OCI-LY3 (cell line): ENCODE measurements at regions not wholly inside any gene's neighbourhood (a gene's known extent, or its start where the extent isn't known, plus 50 kb on each side); places are given as distances from the start of the nearest gene placed in this dataset.

Source experiments
- H2AFZ ChIP-seq: fragments of 200-600, 300-600 bp; shearing (Covaris generic); 2 replicates; pipeline ENCODE4 v1.6.0; 2014; ENCODE audit warnings: antibody characterized with exemption, low read depth, low read length
- H3K27ac ChIP-seq: fragments of 200-600, 300-600 bp; sonication (generic); 2 replicates; pipeline ENCODE4 v1.5.1; 2014; ENCODE audit warnings: mild to moderate bottlenecking, low read length, moderate library complexity, mixed read lengths
- H3K27me3 ChIP-seq: fragments of 200-600, 300-600 bp; sonication (generic); 2 replicates; pipeline ENCODE4 v1.6.1; 2014; ENCODE audit warnings: low read depth, low read length, mixed read lengths
- H3K36me3 ChIP-seq: fragments of 200-600, 300-600 bp; sonication (generic); replicated peaks from 2 replicates; pipeline ENCODE3; 2014; ENCODE audit warnings: low read depth, low read length, mixed read lengths
- H3K4me1 ChIP-seq: fragments of 300-600, 200-600 bp; sonication (generic); 2 replicates; pipeline ENCODE4 v1.6.1; 2014; ENCODE audit warnings: low read length, mixed read lengths
- H3K4me2 ChIP-seq: fragments of 200-600, 300-600 bp; sonication (generic); 2 replicates; pipeline ENCODE4 v1.6.1; 2014; ENCODE audit warnings: low read length, mixed read lengths
- H3K4me3 ChIP-seq: fragments of 300-600, 200-600 bp; sonication (generic); 2 replicates; pipeline ENCODE4 v1.5.1; 2014; ENCODE audit warnings: antibody characterized with exemption, mild to moderate bottlenecking, low read length, moderate library complexity
- H3K79me2 ChIP-seq: fragments of 300-600, 200-600 bp; shearing (Covaris generic); 2 replicates; pipeline ENCODE4 v1.6.1; 2014; ENCODE audit warnings: mild to moderate bottlenecking, low read length, mixed read lengths
- H3K9ac ChIP-seq: fragments of 300-600, 200-600 bp; shearing (Covaris generic); 2 replicates; pipeline ENCODE4 v1.6.0; 2014; ENCODE audit warnings: mild to moderate bottlenecking, low read length, moderate library complexity
- H3K9me3 ChIP-seq: fragments of 200-600, 300-600 bp; shearing (Covaris generic); 2 replicates; pipeline ENCODE4 v1.6.1; 2014; ENCODE audit warnings: low read length, mixed read lengths; ENCODE audit not compliant: insufficient read depth
- H4K20me1 ChIP-seq: fragments of 200-600, 300-600 bp; sonication (generic); 2 replicates; pipeline ENCODE4 v1.6.1; 2016; ENCODE audit warnings: low read length, mixed read lengths; ENCODE audit not compliant: insufficient read depth
- CTCF ChIP-seq: fragments of 200-600, 300-600 bp; sonication (generic); IDR thresholded peaks from 2 replicates; pipeline ENCODE4 v1.5.1; 2014; ENCODE audit warnings: antibody characterized with exemption, low read length, low read depth
- EZH2phosphoT487 ChIP-seq: fragments of 200-600 bp; shearing (Covaris generic); IDR thresholded peaks from 2 replicates; pipeline ENCODE4 v1.6.1; 2018; ENCODE audit warnings: antibody characterized with exemption, mixed run types, low read depth

- Histone ChIP-seq H3K9me3 (no peaks in the 10 kb centered on the region), H3K4me1 (peaks cover 61% of the 10 kb centered on the region), H2AFZ (no peak overlapping the region), H3K9ac (peak overlapping the region; percentile 55; the same call in 1 of the 2 replicates), H3K4me3 (peak overlapping the region; percentile 40), H3K27me3 (no peaks in the 10 kb centered on the region), H4K20me1 (no peaks in the 10 kb centered on the region), H3K27ac (peak overlapping the region; percentile 82), H3K79me2 (no peaks in the 10 kb centered on the region), H3K4me2 (peak overlapping the region; percentile 58), H3K36me3 (no peaks in the 10 kb centered on the region)
- TF ChIP-seq CTCF (no peak), EZH2phosphoT487 (no peak)
These were observed 166.3 kb downstream of the MREG start for GRCh38 chr2:215847056-215847455.

- H3K36me3 ChIP-seq: no peaks in the 10 kb centered on the region
- H2AFZ ChIP-seq: no peak overlapping the region
- peak overlapping the region; percentile 55; the same call in 1 of the 2 replicates for H3K9ac ChIP-seq
- H3K4me2 ChIP-seq: peak overlapping the region; percentile 58
- H3K27ac ChIP-seq: peak overlapping the region; percentile 82
- no peak for TF ChIP-seq EZH2phosphoT487
- H3K4me3 ChIP-seq: peak overlapping the region; percentile 40
- no peaks in the 10 kb centered on the region for H3K27me3 ChIP-seq
- no peaks in the 10 kb centered on the region for H3K79me2 ChIP-seq
- H3K9me3 ChIP-seq: no peaks in the 10 kb centered on the region
- H3K4me1 ChIP-seq: peaks cover 70% of the 10 kb centered on the region
- no peaks in the 10 kb centered on the region for H4K20me1 ChIP-seq
These were observed 167.3 kb downstream of the MREG start for GRCh38 chr2:215845839-215846586.

- Histone ChIP-seq H4K20me1 (no peaks in the 10 kb centered on the region), H3K9me3 (no peaks in the 10 kb centered on the region), H3K36me3 (no peaks in the 10 kb centered on the region), H3K4me3 (no peak overlapping the region), H3K27ac (no peak overlapping the region), H3K4me2 (no peak overlapping the region), H3K9ac (no peak overlapping the region), H3K4me1 (peaks cover 91% of the 10 kb centered on the region), H2AFZ (no peak overlapping the region), H3K27me3 (no peaks in the 10 kb centered on the region), H3K79me2 (no peaks in the 10 kb centered on the region)
- TF ChIP-seq CTCF: no peak
- no peak for TF ChIP-seq EZH2phosphoT487
These were observed 169.8 kb downstream of the MREG start for GRCh38 chr2:215843579-215843978.

- Histone ChIP-seq H3K36me3 (no peaks in the 10 kb centered on the region), H4K20me1 (no peaks in the 10 kb centered on the region), H3K27me3 (no peaks in the 10 kb centered on the region), H3K4me1 (peaks cover 68% of the 10 kb centered on the region), H3K4me3 (0 out of 2 replicates have a peak overlapping the region, but pooled peaks have one; percentile 42), H3K9ac (peak overlapping the region; percentile 23; the same call in 1 of the 2 replicates), H3K79me2 (no peaks in the 10 kb centered on the region), H2AFZ (no peak overlapping the region), H3K9me3 (no peaks in the 10 kb centered on the region), H3K27ac (peak overlapping the region; percentile 75), H3K4me2 (peak overlapping the region; percentile 43)
- TF ChIP-seq CTCF (no peak), EZH2phosphoT487 (no peak)
These were observed 172.1 kb downstream of the MREG start for GRCh38 chr2:215841175-215841816.
